RWPE1 (cell line): ENCODE measurements at regions not wholly inside any gene's neighbourhood (a gene's known extent, or its start where the extent isn't known, plus 50 kb on each side); places are given as distances from the start of the nearest gene placed in this dataset.

Source experiments
- CTCF ChIA-PET: fragments of 350-600 bp; sonication (Branson Sonifier 250); formaldehyde crosslinking; extraction: SDS; loops from one replicate; lab custom pipeline; 2021; lab: Yijun Ruan, JAX
- POLR2A ChIA-PET: fragments of 400-600 bp; formaldehyde crosslinking; extraction: SDS; loops from one replicate; lab custom pipeline; 2020; ENCODE audit warnings: antibody characterized with exemption; ENCODE audit not compliant: low non-redundant PET; lab: Yijun Ruan, JAX
- DNase-seq: peaks from one replicate; pipeline ENCODE4 v3.0.0; 2012; ENCODE audit warnings: low spot score
- H3K27ac ChIP-seq: fragments of 450-650 bp; 2 replicates; pipeline ENCODE4 v1.5.1; 2017
- CTCF ChIP-seq: fragments of 450-650 bp; conservative IDR thresholded peaks from 2 replicates; pipeline ENCODE4 v1.5.1; 2017; ENCODE audit warnings: low read depth, mild to moderate bottlenecking

- no peak for TF ChIP-seq CTCF
- CTCF ChIA-PET: interaction anchor here (0.7 kb wide), 1 partner anchor 14 kb away, joined by 3 read pairs; no protein-coding TSS in a partner anchor
- H3K27ac ChIP-seq: no peak overlapping the region
- DNase-seq: no peak
- POLR2A ChIA-PET: no interaction called here
Observed at GRCh38 chr22:48350456-48350855, 1477.2 kb downstream of the BRD1 start.

- ChIA-PET POLR2A (no interaction called here), CTCF (no interaction called here)
- no peak overlapping the region for H3K27ac ChIP-seq
- no peak for DNase-seq
- TF ChIP-seq CTCF: no peak
Observed at GRCh38 chr22:48348855-48349254, 1478.8 kb downstream of the BRD1 start.

- DNase-seq: no peak
- no peak for TF ChIP-seq CTCF
- POLR2A ChIA-PET: no interaction called here
- CTCF ChIA-PET: no interaction called here
- no peak overlapping the region for H3K27ac ChIP-seq
Observed at GRCh38 chr22:48347311-48347710, 1480.4 kb downstream of the BRD1 start.

GRCh38 chr22:48346911-48347310 lies 1480.8 kb downstream of the BRD1 start:
- no peak for TF ChIP-seq CTCF
- CTCF ChIA-PET: no interaction called here

GRCh38 chr22:48346311-48346710 lies 1481.4 kb downstream of the BRD1 start:
- no peak for DNase-seq
- ChIA-PET CTCF (no interaction called here), POLR2A (no interaction called here)
- H3K27ac ChIP-seq: no peak overlapping the region
- no peak for TF ChIP-seq CTCF

More at GRCh38 chr22:48346911-48347310, 1480.8 kb downstream of the BRD1 start:
- no peak for DNase-seq
- no peak overlapping the region for H3K27ac ChIP-seq
- POLR2A ChIA-PET: no interaction called here

- CTCF ChIA-PET: no interaction called here
- no peak for TF ChIP-seq CTCF
- no peak for DNase-seq
- POLR2A ChIA-PET: no interaction called here
- H3K27ac ChIP-seq: no peak overlapping the region
Observed at GRCh38 chr22:48345631-48346030, 1482.0 kb downstream of the BRD1 start.
